PC-9 (cell line): ENCODE measurements at regions not wholly inside any gene's neighbourhood (a gene's known extent, or its start where the extent isn't known, plus 50 kb on each side); places are given as distances from the start of the nearest gene placed in this dataset.

Source experiments
- CTCF ChIP-seq: fragments of 200-600 bp; sonication (generic); conservative IDR thresholded peaks from 2 replicates; pipeline ENCODE4 v1.6.1; 2017; ENCODE audit warnings: mixed run types, antibody characterized with exemption, mild to moderate bottlenecking, moderate library complexity
- EZH2 ChIP-seq: fragments of 200-600 bp; sonication (generic); IDR thresholded peaks from 2 replicates; pipeline ENCODE4 v1.8.0; 2017; ENCODE audit warnings: antibody characterized with exemption, low read depth

GRCh38 chr6:112475083-112475482, 128.0 kb downstream of the RFPL4B start:
- TF ChIP-seq EZH2, result no peak
- TF ChIP-seq CTCF, result no peak
